Hepatocyte (in vitro differentiated cells): ENCODE measurements at regions not wholly inside any gene's neighbourhood (a gene's known extent, or its start where the extent isn't known, plus 50 kb on each side); places are given as distances from the start of the nearest gene placed in this dataset.

Source experiments
- CTCF ChIP-seq: fragments of 200-600 bp; sonication (generic); IDR thresholded peaks from 2 replicates; pipeline ENCODE4 v1.5.1; 2016; ENCODE audit warnings: antibody characterized with exemption, mild to moderate bottlenecking; ENCODE audit not compliant: poor library complexity
- EZH2 ChIP-seq: fragments of 200-600 bp; sonication (generic); IDR thresholded peaks from 2 replicates; pipeline ENCODE4 v1.6.1; 2016; ENCODE audit warnings: antibody characterized with exemption, mild to moderate bottlenecking, borderline replicate concordance

GRCh38 chr16:86088287-86088686, 189.3 kb downstream of the IRF8 start:
- no peak for TF ChIP-seq CTCF
- TF ChIP-seq EZH2: no peak
